GM12878 (cell line): ENCODE measurements at regions not wholly inside any gene's neighbourhood (a gene's known extent, or its start where the extent isn't known, plus 50 kb on each side); places are given as distances from the start of the nearest gene placed in this dataset.

Experiments used
- ATAC-seq: fragments of 200-7000 bp; cut with Tn5 transposase; 3 replicates; pipeline ENCODE4 v1.9.1; 2020; ENCODE audit warnings: mild to moderate bottlenecking, moderate library complexity
- BruUV-seq: library from RNA; stranded (reverse); fragments of 400-500 nt; replicated peaks from 2 replicates; lab custom pipeline; 2021; lab: Mats Ljungman, UMichigan
- CTCF ChIA-PET: fragments of 300-600 bp; sonication (Branson Sonifier 250); formaldehyde crosslinking; extraction: SDS; loops from one replicate; lab custom pipeline; 2021; ENCODE audit warnings: inconsistent platforms; lab: Yijun Ruan, JAX
- POLR2A ChIA-PET: fragments of 350-600 bp; formaldehyde crosslinking; extraction: SDS; loops from one replicate; lab custom pipeline; 2021; ENCODE audit warnings: inconsistent platforms; lab: Charles Lee
- RAD21 ChIA-PET: fragments of 300-600 bp; sonication (Branson Sonifier 250); formaldehyde crosslinking; loops from one replicate; lab custom pipeline; 2023; ENCODE audit warnings: antibody characterized with exemption; ENCODE audit not compliant: unreplicated experiment; lab: Charles Lee
- SMC1A ChIA-PET: fragments of 300-600 bp; sonication (Branson Sonifier 250); formaldehyde crosslinking; loops from one replicate; lab custom pipeline; 2023; ENCODE audit not compliant: unreplicated experiment, uncharacterized antibody; lab: Charles Lee
- DNase-seq: peaks from one replicate; pipeline ENCODE4 v3.0.0-alpha.2; 2011; ENCODE audit warnings: low read depth, low spot score
- FAIRE-seq: peaks from 3 replicates; lab custom pipeline; 2011; peaks lifted over from hg19 to GRCh38; lab: Jason Lieb, UNC
- H2AFZ ChIP-seq: 2 replicates; pipeline ENCODE4 v1.6.0; 2011; ENCODE audit warnings: low read depth, low read length, control low read depth; ENCODE audit not compliant: control insufficient read depth
- H3K27ac ChIP-seq: 2 replicates; pipeline ENCODE4 v1.5.1; 2011; ENCODE audit warnings: control low read depth; ENCODE audit not compliant: control insufficient read depth, insufficient read depth
- H3K27me3 ChIP-seq, 2 experiments: replicated peaks in 1 of 2; 2 replicates each; pipeline versions ENCODE4 v1.6.0 to v1.6.1; 2011; ENCODE audit warnings: low read length in 1 of 2; ENCODE audit not compliant: control insufficient read depth in 2 of 2, insufficient read depth in 2 of 2
- H3K36me3 ChIP-seq, 2 experiments: 2 replicates each; pipeline ENCODE4 v1.5.1; 2011; ENCODE audit warnings: low read length in 1 of 2; ENCODE audit not compliant: control insufficient read depth in 2 of 2, insufficient read depth in 2 of 2
- H3K4me1 ChIP-seq: 2 replicates; pipeline ENCODE4 v1.6.1; 2011; ENCODE audit warnings: mild to moderate bottlenecking, low read length, moderate library complexity, mixed read lengths; ENCODE audit not compliant: control insufficient read depth, insufficient read depth
- H3K4me2 ChIP-seq: 2 replicates; pipeline ENCODE4 v1.6.0; 2011; ENCODE audit warnings: control low read depth; ENCODE audit not compliant: control insufficient read depth, insufficient read depth
- H3K4me3 ChIP-seq: fragments of 200-600 bp; sonication (generic); 2 replicates; pipeline ENCODE4 v1.5.1; 2016
- H3K79me2 ChIP-seq: 2 replicates; pipeline ENCODE4 v1.6.0; 2011; ENCODE audit warnings: low read length; ENCODE audit not compliant: control insufficient read depth, insufficient read depth
- H3K9ac ChIP-seq: 2 replicates; pipeline ENCODE4 v1.8.0; 2011; ENCODE audit warnings: low read length, control low read depth, mixed read lengths; ENCODE audit not compliant: control insufficient read depth, insufficient read depth
- H3K9me3 ChIP-seq: replicated peaks from 3 replicates; pipeline ENCODE4 v1.5.1; 2011; ENCODE audit warnings: mild to moderate bottlenecking, low read length; ENCODE audit not compliant: control insufficient read depth, insufficient read depth
- H4K20me1 ChIP-seq: 2 replicates; pipeline ENCODE4 v1.6.0; 2011; ENCODE audit not compliant: control insufficient read depth, insufficient read depth
- BRCA1 ChIP-seq: IDR thresholded peaks from 2 replicates; pipeline ENCODE4 v1.6.1; 2011; ENCODE audit warnings: low read depth, low read length, improper control_type of control experiment
- GABPA ChIP-seq: IDR thresholded peaks from 2 replicates; pipeline ENCODE4 v1.6.1; 2014; ENCODE audit warnings: antibody characterized with exemption, low read depth, mild to moderate bottlenecking, inconsistent platforms
- GATAD2B ChIP-seq: fragments of 450-650 bp; conservative IDR thresholded peaks from 2 replicates; pipeline ENCODE4 v1.6.1; 2017; ENCODE audit warnings: low read depth, mild to moderate bottlenecking, moderate library complexity
- PAX5 ChIP-seq: IDR thresholded peaks from 2 replicates; pipeline ENCODE4 v1.6.1; 2011; ENCODE audit warnings: low read depth, low read length, borderline replicate concordance
- POLR2AphosphoS5 ChIP-seq: IDR thresholded peaks from 2 replicates; pipeline ENCODE4 v1.6.1; 2011; ENCODE audit warnings: mild to moderate bottlenecking, low read length, inconsistent platforms
- RAD21 ChIP-seq: IDR thresholded peaks from 2 replicates; pipeline ENCODE4 v1.6.1; 2011; ENCODE audit warnings: mild to moderate bottlenecking, low read depth, low read length, moderate library complexity; ENCODE audit not compliant: insufficient read depth
- SMAD5 ChIP-seq: IDR thresholded peaks from 2 replicates; pipeline ENCODE4 v1.6.1; 2016; ENCODE audit warnings: antibody characterized with exemption, low read depth
- SMARCA5 ChIP-seq: fragments of 450-650 bp; IDR thresholded peaks from 2 replicates; pipeline ENCODE4 v1.6.1; 2017; ENCODE audit warnings: mild to moderate bottlenecking
- ZNF217 ChIP-seq: fragments of 450-650 bp; IDR thresholded peaks from 2 replicates; pipeline ENCODE4 v1.6.1; 2017; ENCODE audit warnings: antibody characterized with exemption, mild to moderate bottlenecking
- WGBS: methylation state at CpG from one replicate; pipeline ENCODE4 v1.1.6; 2016; ENCODE audit warnings: low lambda C conversion rate; ENCODE audit not compliant: insufficient replicate concordance, insufficient coverage; ENCODE audit errors: missing lambda C conversion rate; 5-methylcytosine and 5-hydroxymethylcytosine counted together
- in situ Hi-C: fragments of 300-500 bp; cut with MboI; formaldehyde crosslinking; loops from 9 replicates; pipeline ENCODE4 v1.14.3; 2018; ENCODE audit warnings: mixed read lengths
- intact Hi-C: fragments of 100-400 bp; cut with micrococcal nuclease; formaldehyde crosslinking; loops from one replicate; pipeline ENCODE4 v1.14.2; 2022; ENCODE audit not compliant: unreplicated experiment
- TF ChIP-seq, protein P1 (sequence below): fragments of 450-650 bp; IDR thresholded peaks from 2 replicates; pipeline ENCODE4 v1.6.1; 2018; ENCODE audit warnings: mild to moderate bottlenecking, low read depth, moderate library complexity; ENCODE audit not compliant: partially characterized antibody
- TF ChIP-seq, protein P2 (sequence below): fragments of 450-650 bp; formaldehyde crosslinking; IDR thresholded peaks from 2 replicates; pipeline ENCODE4 v1.5.0; 2022; ENCODE audit warnings: mild to moderate bottlenecking, missing genetic modification characterization
- TF ChIP-seq, protein P3 (sequence below): fragments of 450-650 bp; IDR thresholded peaks from 2 replicates; pipeline ENCODE4 v1.6.1; 2017; ENCODE audit warnings: mild to moderate bottlenecking, low read depth, inconsistent platforms; ENCODE audit not compliant: poor library complexity, severe bottlenecking

DNA sequence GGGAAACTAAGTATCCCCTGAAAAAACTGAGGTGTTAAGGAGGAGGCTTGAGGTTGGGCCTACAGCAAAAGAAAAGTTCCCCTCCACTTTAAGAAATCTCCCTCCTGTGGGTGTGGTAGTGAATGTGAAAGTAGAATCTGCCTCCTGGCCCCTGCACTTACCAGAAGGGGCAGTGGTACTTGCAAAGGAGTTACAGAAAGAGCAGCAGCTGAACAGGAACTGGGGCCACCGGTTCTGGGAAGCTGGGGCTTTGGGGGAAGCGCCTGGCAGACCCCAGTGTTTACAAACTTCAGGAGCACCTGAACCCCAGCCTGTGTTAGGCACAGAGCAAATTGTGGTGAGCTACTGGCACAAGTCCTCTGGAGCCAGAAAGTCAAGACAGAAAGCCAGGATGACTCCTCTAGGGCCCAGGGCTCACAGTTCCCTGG is 250.2 kb upstream of the FGGY start:
- WGBS: 2% methylated on average over 2 of the region's 2 CpGs
- SMC1A ChIA-PET: interaction anchor here (0.6 to 3.7 kb wide), 22 partner anchors 12 to 1315 kb away, joined by 3 to 22 read pairs (median 4); no protein-coding TSS in a partner anchor
- CTCF ChIA-PET: interaction anchor here (0.6 to 2.8 kb wide), 8 partner anchors 10 to 653 kb away, joined by 3 to 13 read pairs (median 4); no protein-coding TSS in a partner anchor
- no peaks in the 10 kb centered on the region for H3K36me3 ChIP-seq
- H3K79me2 ChIP-seq: no peaks in the 10 kb centered on the region
- H3K4me3 ChIP-seq: no peak overlapping the region
- RAD21 ChIA-PET: interaction anchor here (0.7 to 3.9 kb wide), 17 partner anchors 18 to 652 kb away, joined by 3 to 22 read pairs (median 5); partner anchors contain the start of gene FGGY
- H3K9ac ChIP-seq: 0 out of 2 replicates have a peak overlapping the region, but pooled peaks have one; percentile 30
- FAIRE-seq (peak; percentile 99), ATAC-seq (peak; percentile 99), DNase-seq (peak; percentile 59)
- no TSS peak for BruUV-seq
- H3K27me3 ChIP-seq: no peaks in the 10 kb centered on the region
- H3K4me2 ChIP-seq: peak overlapping the region; percentile 82
- H4K20me1 ChIP-seq: no peaks in the 10 kb centered on the region
- H3K4me1 ChIP-seq: peaks cover 26% of the 10 kb centered on the region
- POLR2A ChIA-PET: interaction anchor here (1.0 to 1.8 kb wide), 4 partner anchors 34 to 262 kb away, joined by 3 to 6 read pairs (median 3); no protein-coding TSS in a partner anchor
- H2AFZ ChIP-seq: peak overlapping the region; percentile 74
- peak overlapping the region; percentile 70 for H3K27ac ChIP-seq
- in situ Hi-C loops: no loop called here
- no peaks in the 10 kb centered on the region; the same call in 2 of the 3 replicates for H3K9me3 ChIP-seq
- intact Hi-C loops: no loop called here
- no peak for TF ChIP-seq SMAD5
- TF ChIP-seq SMARCA5: peak; percentile 83; the same call in 1 of the 2 replicates
- TF ChIP-seq, protein P1, sequence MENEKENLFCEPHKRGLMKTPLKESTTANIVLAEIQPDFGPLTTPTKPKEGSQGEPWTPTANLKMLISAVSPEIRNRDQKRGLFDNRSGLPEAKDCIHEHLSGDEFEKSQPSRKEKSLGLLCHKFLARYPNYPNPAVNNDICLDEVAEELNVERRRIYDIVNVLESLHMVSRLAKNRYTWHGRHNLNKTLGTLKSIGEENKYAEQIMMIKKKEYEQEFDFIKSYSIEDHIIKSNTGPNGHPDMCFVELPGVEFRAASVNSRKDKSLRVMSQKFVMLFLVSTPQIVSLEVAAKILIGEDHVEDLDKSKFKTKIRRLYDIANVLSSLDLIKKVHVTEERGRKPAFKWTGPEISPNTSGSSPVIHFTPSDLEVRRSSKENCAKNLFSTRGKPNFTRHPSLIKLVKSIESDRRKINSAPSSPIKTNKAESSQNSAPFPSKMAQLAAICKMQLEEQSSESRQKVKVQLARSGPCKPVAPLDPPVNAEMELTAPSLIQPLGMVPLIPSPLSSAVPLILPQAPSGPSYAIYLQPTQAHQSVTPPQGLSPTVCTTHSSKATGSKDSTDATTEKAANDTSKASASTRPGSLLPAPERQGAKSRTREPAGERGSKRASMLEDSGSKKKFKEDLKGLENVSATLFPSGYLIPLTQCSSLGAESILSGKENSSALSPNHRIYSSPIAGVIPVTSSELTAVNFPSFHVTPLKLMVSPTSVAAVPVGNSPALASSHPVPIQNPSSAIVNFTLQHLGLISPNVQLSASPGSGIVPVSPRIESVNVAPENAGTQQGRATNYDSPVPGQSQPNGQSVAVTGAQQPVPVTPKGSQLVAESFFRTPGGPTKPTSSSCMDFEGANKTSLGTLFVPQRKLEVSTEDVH: no peak
- TF ChIP-seq POLR2AphosphoS5: no peak
- no peak for TF ChIP-seq BRCA1
- TF ChIP-seq, protein P2, sequence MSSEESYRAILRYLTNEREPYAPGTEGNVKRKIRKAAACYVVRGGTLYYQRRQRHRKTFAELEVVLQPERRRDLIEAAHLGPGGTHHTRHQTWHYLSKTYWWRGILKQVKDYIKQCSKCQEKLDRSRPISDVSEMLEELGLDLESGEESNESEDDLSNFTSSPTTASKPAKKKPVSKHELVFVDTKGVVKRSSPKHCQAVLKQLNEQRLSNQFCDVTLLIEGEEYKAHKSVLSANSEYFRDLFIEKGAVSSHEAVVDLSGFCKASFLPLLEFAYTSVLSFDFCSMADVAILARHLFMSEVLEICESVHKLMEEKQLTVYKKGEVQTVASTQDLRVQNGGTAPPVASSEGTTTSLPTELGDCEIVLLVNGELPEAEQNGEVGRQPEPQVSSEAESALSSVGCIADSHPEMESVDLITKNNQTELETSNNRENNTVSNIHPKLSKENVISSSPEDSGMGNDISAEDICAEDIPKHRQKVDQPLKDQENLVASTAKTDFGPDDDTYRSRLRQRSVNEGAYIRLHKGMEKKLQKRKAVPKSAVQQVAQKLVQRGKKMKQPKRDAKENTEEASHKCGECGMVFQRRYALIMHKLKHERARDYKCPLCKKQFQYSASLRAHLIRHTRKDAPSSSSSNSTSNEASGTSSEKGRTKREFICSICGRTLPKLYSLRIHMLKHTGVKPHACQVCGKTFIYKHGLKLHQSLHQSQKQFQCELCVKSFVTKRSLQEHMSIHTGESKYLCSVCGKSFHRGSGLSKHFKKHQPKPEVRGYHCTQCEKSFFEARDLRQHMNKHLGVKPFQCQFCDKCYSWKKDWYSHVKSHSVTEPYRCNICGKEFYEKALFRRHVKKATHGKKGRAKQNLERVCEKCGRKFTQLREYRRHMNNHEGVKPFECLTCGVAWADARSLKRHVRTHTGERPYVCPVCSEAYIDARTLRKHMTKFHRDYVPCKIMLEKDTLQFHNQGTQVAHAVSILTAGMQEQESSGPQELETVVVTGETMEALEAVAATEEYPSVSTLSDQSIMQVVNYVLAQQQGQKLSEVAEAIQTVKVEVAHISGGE (CRISPR knock-in tag): no peak
- no peak for TF ChIP-seq GABPA
- TF ChIP-seq PAX5: 0 out of 2 replicates have a peak, but pooled peaks have one; percentile 26
- TF ChIP-seq RAD21: peak; percentile 66
- TF ChIP-seq, protein P3, sequence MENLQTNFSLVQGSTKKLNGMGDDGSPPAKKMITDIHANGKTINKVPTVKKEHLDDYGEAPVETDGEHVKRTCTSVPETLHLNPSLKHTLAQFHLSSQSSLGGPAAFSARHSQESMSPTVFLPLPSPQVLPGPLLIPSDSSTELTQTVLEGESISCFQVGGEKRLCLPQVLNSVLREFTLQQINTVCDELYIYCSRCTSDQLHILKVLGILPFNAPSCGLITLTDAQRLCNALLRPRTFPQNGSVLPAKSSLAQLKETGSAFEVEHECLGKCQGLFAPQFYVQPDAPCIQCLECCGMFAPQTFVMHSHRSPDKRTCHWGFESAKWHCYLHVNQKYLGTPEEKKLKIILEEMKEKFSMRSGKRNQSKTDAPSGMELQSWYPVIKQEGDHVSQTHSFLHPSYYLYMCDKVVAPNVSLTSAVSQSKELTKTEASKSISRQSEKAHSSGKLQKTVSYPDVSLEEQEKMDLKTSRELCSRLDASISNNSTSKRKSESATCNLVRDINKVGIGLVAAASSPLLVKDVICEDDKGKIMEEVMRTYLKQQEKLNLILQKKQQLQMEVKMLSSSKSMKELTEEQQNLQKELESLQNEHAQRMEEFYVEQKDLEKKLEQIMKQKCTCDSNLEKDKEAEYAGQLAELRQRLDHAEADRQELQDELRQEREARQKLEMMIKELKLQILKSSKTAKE: peak; percentile 25
- TF ChIP-seq ZNF217: 0 out of 2 replicates have a peak, but pooled peaks have one; percentile 30
- TF ChIP-seq GATAD2B: no peak
